GM12873 (cell line): ENCODE measurements at regions not wholly inside any gene's neighbourhood (a gene's known extent, or its start where the extent isn't known, plus 50 kb on each side); places are given as distances from the start of the nearest gene placed in this dataset.

Source experiments
- CTCF ChIP-seq: IDR thresholded peaks from 2 replicates; pipeline ENCODE4 v1.5.1; 2012; ENCODE audit warnings: low read depth, mild to moderate bottlenecking, moderate library complexity, low read length, control low read depth; ENCODE audit not compliant: insufficient read depth; ENCODE audit errors: missing control alignments

GRCh38 chr5:17817990-17818389, 183.7 kb downstream of the TAF11L14 start:
- TF ChIP-seq CTCF, result no peak

GRCh38 chr5:17819783-17820182, 185.5 kb downstream of the TAF11L14 start:
- TF ChIP-seq CTCF, result no peak

GRCh38 chr5:17828681-17829080, 194.4 kb downstream of the TAF11L14 start:
- TF ChIP-seq CTCF, result no peak

GRCh38 chr5:17829456-17829855, 195.2 kb downstream of the TAF11L14 start:
- TF ChIP-seq CTCF, result no peak

- TF ChIP-seq CTCF, result no peak
These were observed 197.0 kb downstream of the TAF11L14 start for GRCh38 chr5:17831279-17831678.

GRCh38 chr5:17832949-17833745, 198.9 kb downstream of the TAF11L14 start:
- no peak for TF ChIP-seq CTCF

GRCh38 chr5:17837757-17838156, 203.5 kb downstream of the TAF11L14 start:
- no peak for TF ChIP-seq CTCF
